H1 (cell line): ENCODE measurements at regions not wholly inside any gene's neighbourhood (a gene's known extent, or its start where the extent isn't known, plus 50 kb on each side); places are given as distances from the start of the nearest gene placed in this dataset.

Source experiments
- CTCF ChIA-PET: fragments of 300-600 bp; sonication (Branson Sonifier 250); formaldehyde crosslinking; loops from one replicate; lab custom pipeline; 2021; ENCODE audit not compliant: partially characterized antibody; lab: Charles Lee
- POLR2A ChIA-PET: fragments of 300-600 bp; sonication (Branson Sonifier 250); formaldehyde crosslinking; loops from one replicate; lab custom pipeline; 2021; ENCODE audit warnings: inconsistent platforms; ENCODE audit not compliant: partially characterized antibody; lab: Charles Lee
- DNase-seq, 2 experiments: peaks; one replicate each; pipeline versions ENCODE4 v3.0.0 to v3.0.0-alpha.2; 2010 to 2022; ENCODE audit warnings: low spot score in 2 of 2, low read depth in 1 of 2, mixed read lengths in 1 of 2
- FAIRE-seq: peaks from 2 replicates; lab custom pipeline; 2011; peaks lifted over from hg19 to GRCh38; lab: Jason Lieb, UNC
- H2AFZ ChIP-seq: 2 replicates; pipeline ENCODE4 v1.8.1; 2012; ENCODE audit warnings: low read length, inconsistent platforms
- H2AK5ac ChIP-seq: 2 replicates; pipeline ENCODE4 v1.6.1; 2013; ENCODE audit warnings: low read depth, low read length
- H2BK120ac ChIP-seq: replicated peaks from 2 replicates; pipeline ENCODE3; 2013; ENCODE audit warnings: low read depth, low read length, inconsistent platforms
- H2BK12ac ChIP-seq: 2 replicates; pipeline ENCODE4 v1.6.1; 2013; ENCODE audit warnings: low read depth, low read length
- H2BK15ac ChIP-seq: 2 replicates; pipeline ENCODE4 v1.6.1; 2013; ENCODE audit warnings: low read length
- H2BK20ac ChIP-seq: 2 replicates; pipeline ENCODE4 v1.6.1; 2013; ENCODE audit warnings: low read length
- H2BK5ac ChIP-seq: 2 replicates; pipeline ENCODE4 v1.6.1; 2013; ENCODE audit warnings: low read depth, low read length
- H3K14ac ChIP-seq: 2 replicates; pipeline ENCODE4 v1.6.1; 2013; ENCODE audit warnings: inconsistent platforms; ENCODE audit not compliant: insufficient read length
- H3K18ac ChIP-seq: 2 replicates; pipeline ENCODE4 v1.6.1; 2013; ENCODE audit warnings: low read length; ENCODE audit errors: extremely low read depth
- H3K23ac ChIP-seq: 2 replicates; pipeline ENCODE4 v1.6.1; 2013; ENCODE audit warnings: inconsistent platforms; ENCODE audit not compliant: insufficient read length
- H3K23me2 ChIP-seq: 2 replicates; pipeline ENCODE4 v1.6.1; 2013; ENCODE audit warnings: low read depth, low read length
- H3K27ac ChIP-seq: 2 replicates; pipeline ENCODE4 v1.6.1; 2011; ENCODE audit warnings: low read depth, low read length, inconsistent platforms
- H3K27me3 ChIP-seq, 4 experiments: replicated peaks in 1 of 4; 1 replicate in 1 of 4; 2 replicates in 3 of 4; pipeline versions ENCODE4 v1.6.1 to v1.8.1; 2011 to 2013; ENCODE audit warnings: low read length in 3 of 4, mild to moderate bottlenecking in 3 of 4, inconsistent platforms in 2 of 4, mixed read lengths in 2 of 4, moderate library complexity in 1 of 4; ENCODE audit not compliant: control insufficient read depth in 3 of 4, insufficient read depth in 3 of 4; ENCODE audit errors: extremely low read depth in 1 of 4
- H3K36me3 ChIP-seq, 4 experiments: 2 replicates each; pipeline versions ENCODE4 v1.6.1 to v1.8.1; 2011 to 2013; ENCODE audit warnings: mild to moderate bottlenecking in 4 of 4, low read length in 3 of 4, moderate library complexity in 2 of 4, control low read depth in 1 of 4, inconsistent platforms in 1 of 4; ENCODE audit not compliant: insufficient read depth in 4 of 4, control insufficient read depth in 2 of 4
- H3K4ac ChIP-seq: replicated peaks from 2 replicates; pipeline ENCODE3; 2013; ENCODE audit warnings: low read length, low read depth, mixed read lengths, inconsistent platforms; ENCODE audit not compliant: insufficient read length
- H3K4me1 ChIP-seq, 4 experiments: replicated peaks in 1 of 4; 1 replicate in 1 of 4; 2 replicates in 3 of 4; pipeline versions ENCODE4 v1.6.1 to v1.8.1; 2011 to 2013; ENCODE audit warnings: low read length in 3 of 4, inconsistent platforms in 2 of 4, mixed read lengths in 1 of 4; ENCODE audit not compliant: insufficient read depth in 4 of 4, control insufficient read depth in 3 of 4
- H3K4me2 ChIP-seq, 2 experiments: 2 replicates each; pipeline versions ENCODE4 v1.6.1 to v1.8.1; 2011 to 2013; ENCODE audit warnings: low read depth in 2 of 2, low read length in 2 of 2, control low read depth in 1 of 2, inconsistent platforms in 1 of 2, mild to moderate bottlenecking in 1 of 2; ENCODE audit not compliant: insufficient read depth in 1 of 2
- H3K4me3 ChIP-seq, 4 experiments: fragments of 200-600, 300-600 bp in 1 of 4; sonication (generic), shearing (Covaris generic), sonication (Bioruptor Twin) in 1 of 4; 2 replicates each; pipeline versions ENCODE4 v1.5.1 to v1.8.1; 2011 to 2016; ENCODE audit warnings: low read length in 4 of 4, low read depth in 3 of 4, control low read depth in 2 of 4, inconsistent platforms in 2 of 4, mild to moderate bottlenecking in 2 of 4, mixed read lengths in 1 of 4, moderate library complexity in 1 of 4; ENCODE audit not compliant: insufficient read depth in 2 of 4; ENCODE audit errors: extremely low read depth in 1 of 4
- H3K56ac ChIP-seq: replicated peaks from 2 replicates; pipeline ENCODE3; 2013; ENCODE audit warnings: low read depth, mild to moderate bottlenecking, mixed read lengths, low read length, inconsistent platforms; ENCODE audit not compliant: insufficient read length
- H3K79me1 ChIP-seq: 2 replicates; pipeline ENCODE4 v1.6.1; 2013; ENCODE audit warnings: low read depth, low read length, control low read depth
- H3K79me2 ChIP-seq, 2 experiments: 2 replicates each; pipeline versions ENCODE4 v1.6.1 to v1.8.1; 2012 to 2013; ENCODE audit warnings: low read length in 2 of 2, mild to moderate bottlenecking in 2 of 2, inconsistent platforms in 1 of 2; ENCODE audit not compliant: insufficient read depth in 2 of 2, control insufficient read depth in 1 of 2
- H3K9ac ChIP-seq, 4 experiments: replicated peaks in 1 of 4; 1 replicate in 1 of 4; 2 replicates in 3 of 4; pipeline versions ENCODE4 v1.6.1 to v1.8.1; 2011 to 2013; ENCODE audit warnings: low read depth in 3 of 4, low read length in 3 of 4, control low read depth in 2 of 4, mild to moderate bottlenecking in 2 of 4, moderate library complexity in 2 of 4, inconsistent platforms in 1 of 4; ENCODE audit errors: extremely low read depth in 1 of 4
- H3K9me3 ChIP-seq, 2 experiments: 2 replicates each; pipeline versions ENCODE4 v1.6.1 to v1.8.1; 2012 to 2013; ENCODE audit warnings: mild to moderate bottlenecking in 2 of 2, moderate library complexity in 2 of 2, control low read depth in 1 of 2, inconsistent platforms in 1 of 2, low read depth in 1 of 2, low read length in 1 of 2, mixed read lengths in 1 of 2; ENCODE audit not compliant: insufficient read depth in 2 of 2
- H4K20me1 ChIP-seq, 2 experiments: replicated peaks in 1 of 2; 2 replicates each; pipeline versions ENCODE3 to v1.8.1; 2011 to 2013; ENCODE audit warnings: inconsistent platforms in 2 of 2, low read length in 2 of 2, mild to moderate bottlenecking in 1 of 2; ENCODE audit not compliant: insufficient read depth in 2 of 2, control insufficient read depth in 1 of 2
- H4K5ac ChIP-seq: 2 replicates; pipeline ENCODE4 v1.6.1; 2013; ENCODE audit warnings: low read length, low read depth, mixed read lengths, inconsistent platforms; ENCODE audit not compliant: insufficient read length
- H4K8ac ChIP-seq: 2 replicates; pipeline ENCODE4 v1.8.0; 2013; ENCODE audit warnings: mild to moderate bottlenecking, moderate library complexity, low read length, inconsistent platforms; ENCODE audit not compliant: insufficient read depth; ENCODE audit errors: extremely low read depth
- H4K91ac ChIP-seq: replicated peaks from 2 replicates; pipeline ENCODE3; 2013; ENCODE audit warnings: low read length, mixed read lengths, inconsistent platforms; ENCODE audit not compliant: insufficient read length
- BRCA1 ChIP-seq: IDR thresholded peaks from 2 replicates; pipeline ENCODE4 v1.6.1; 2012; ENCODE audit warnings: low read depth, low read length, improper control_type of control experiment
- CBX5 ChIP-seq: fragments of 300-800, 300-1000 bp; sonication (generic); IDR thresholded peaks from 2 replicates; pipeline ENCODE4 v1.7.1; 2016; ENCODE audit warnings: antibody characterized with exemption, low read length, low read depth
- CBX8 ChIP-seq: fragments of 300-800, 300-1000 bp; sonication (generic); IDR thresholded peaks from 2 replicates; pipeline ENCODE4 v1.7.1; 2016; ENCODE audit warnings: low read depth, low read length, borderline replicate concordance
- EP300 ChIP-seq, 2 experiments: IDR thresholded peaks; 1 replicate in 1 of 2; 2 replicates in 1 of 2; pipeline ENCODE4 v1.6.1; 2011 to 2012; ENCODE audit warnings: low read depth in 2 of 2, low read length in 2 of 2, mild to moderate bottlenecking in 2 of 2, borderline replicate concordance in 1 of 2, inconsistent platforms in 1 of 2, moderate library complexity in 1 of 2
- EZH2 ChIP-seq: fragments of 200-600 bp; sonication (generic); IDR thresholded peaks from 2 replicates; pipeline ENCODE4 v1.7.1; 2012; ENCODE audit warnings: low read depth, mild to moderate bottlenecking, moderate library complexity, low read length, inconsistent platforms; ENCODE audit not compliant: severe bottlenecking
- JUN ChIP-seq: IDR thresholded peaks from 2 replicates; pipeline ENCODE4 v1.6.1; 2011; ENCODE audit warnings: low read depth, mild to moderate bottlenecking, improper control_type of control experiment, low read length
- NRF1 ChIP-seq: IDR thresholded peaks from 2 replicates; pipeline ENCODE4 v1.6.1; 2011; ENCODE audit warnings: mild to moderate bottlenecking, low read depth, low read length, improper control_type of control experiment
- SIN3A ChIP-seq, 2 experiments: IDR thresholded peaks in 1 of 2; conservative IDR thresholded peaks in 1 of 2; 2 replicates each; pipeline ENCODE4 v1.6.1; 2011 to 2012; ENCODE audit warnings: low read length in 2 of 2, improper control_type of control experiment in 1 of 2, low read depth in 1 of 2, mild to moderate bottlenecking in 1 of 2
- SP4 ChIP-seq: IDR thresholded peaks from 2 replicates; pipeline ENCODE4 v1.6.1; 2012; ENCODE audit warnings: low read length, inconsistent platforms
- WGBS, 2 experiments: shearing (Covaris generic) in 1 of 2; methylation state at CpG; one replicate each; pipeline versions ENCODE4 v1.1.6 to v1.1.7; 2013 to 2015; ENCODE audit warnings: low lambda C conversion rate in 2 of 2, mixed read lengths in 2 of 2, inconsistent platforms in 1 of 2, low coverage in 1 of 2, missing lambda C conversion rate in 1 of 2; ENCODE audit not compliant: insufficient replicate concordance in 2 of 2, insufficient coverage in 1 of 2, insufficient read length in 1 of 2; ENCODE audit errors: extremely low coverage in 1 of 2, missing lambda C conversion rate in 1 of 2; 5-methylcytosine and 5-hydroxymethylcytosine counted together
- TF ChIP-seq, protein P1 (sequence below): IDR thresholded peaks from 2 replicates; pipeline ENCODE4 v1.6.1; 2012; ENCODE audit warnings: low read length, inconsistent platforms

DNA sequence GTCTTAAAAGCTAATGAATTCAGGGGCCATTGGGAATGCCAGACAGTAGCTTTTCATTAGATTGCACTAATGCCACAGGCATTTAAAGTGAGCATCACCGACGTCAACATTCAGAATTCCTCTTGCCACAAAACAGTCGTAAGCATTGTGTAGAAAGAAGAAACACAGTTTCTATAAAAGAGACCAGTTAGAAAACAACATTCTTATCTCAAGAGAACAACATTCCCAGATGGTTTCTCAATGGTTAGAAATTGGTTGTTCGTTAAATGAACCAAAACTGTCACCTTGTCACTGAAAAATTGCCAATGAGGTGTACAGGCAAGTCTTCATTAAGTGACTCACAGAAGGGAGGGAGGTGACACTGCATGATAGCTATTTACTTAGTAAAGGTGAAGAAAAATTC lies 401.6 kb upstream of the PRR16 start:
- H3K4me1 ChIP-seq: no peaks in the 10 kb centered on the region
- no peak overlapping the region for H3K9ac ChIP-seq
- no peak overlapping the region for H3K23ac ChIP-seq
- H3K9me3 ChIP-seq: no peaks in the 10 kb centered on the region
- TF ChIP-seq BRCA1: no peak
- no peak for TF ChIP-seq EP300 (IDR thresholded peaks at IDR 0.05; ENCODE audit: borderline replicate concordance in 1 of 2, low read depth in 2 of 2, low read length in 2 of 2)
- TF ChIP-seq CBX8: no peak
- TF ChIP-seq EZH2: no peak
- no peak for TF ChIP-seq NRF1
- TF ChIP-seq CBX5: no peak
- no peak for TF ChIP-seq JUN
- no peak for TF ChIP-seq SP4
- no peak for TF ChIP-seq SIN3A (conservative IDR thresholded peaks at IDR 0.05 in 1 of 2, IDR thresholded peaks at IDR 0.05 in 1 of 2; ENCODE audit: low read depth in 1 of 2, low read length in 2 of 2)
- TF ChIP-seq, protein P1, sequence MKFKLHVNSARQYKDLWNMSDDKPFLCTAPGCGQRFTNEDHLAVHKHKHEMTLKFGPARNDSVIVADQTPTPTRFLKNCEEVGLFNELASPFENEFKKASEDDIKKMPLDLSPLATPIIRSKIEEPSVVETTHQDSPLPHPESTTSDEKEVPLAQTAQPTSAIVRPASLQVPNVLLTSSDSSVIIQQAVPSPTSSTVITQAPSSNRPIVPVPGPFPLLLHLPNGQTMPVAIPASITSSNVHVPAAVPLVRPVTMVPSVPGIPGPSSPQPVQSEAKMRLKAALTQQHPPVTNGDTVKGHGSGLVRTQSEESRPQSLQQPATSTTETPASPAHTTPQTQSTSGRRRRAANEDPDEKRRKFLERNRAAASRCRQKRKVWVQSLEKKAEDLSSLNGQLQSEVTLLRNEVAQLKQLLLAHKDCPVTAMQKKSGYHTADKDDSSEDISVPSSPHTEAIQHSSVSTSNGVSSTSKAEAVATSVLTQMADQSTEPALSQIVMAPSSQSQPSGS: no peak
- H3K56ac ChIP-seq: no peak overlapping the region
- H3K4me2 ChIP-seq: no peak overlapping the region
- no peak overlapping the region for H2BK5ac ChIP-seq
- H2BK120ac ChIP-seq: no peak overlapping the region
- no peak overlapping the region for H2BK12ac ChIP-seq
- no peaks in the 10 kb centered on the region for H3K27me3 ChIP-seq
- FAIRE-seq: no peak
- 89% methylated on average over 4 of the region's 4 CpGs; no CpG with 5 or more reads in 1 of the 2 experiments for WGBS, 2 experiments
- H4K8ac ChIP-seq: no peak overlapping the region
- CTCF ChIA-PET: interaction anchor here (1.2 kb wide), 1 partner anchor 44 kb away, joined by 3 read pairs; no protein-coding TSS in a partner anchor
- POLR2A ChIA-PET: no interaction called here
- no peak overlapping the region for H3K4me3 ChIP-seq
- H2AFZ ChIP-seq: no peak overlapping the region
- no peak for DNase-seq
- H4K5ac ChIP-seq: no peak overlapping the region
- no peaks in the 10 kb centered on the region for H3K23me2 ChIP-seq
- no peak overlapping the region for H2BK15ac ChIP-seq
- no peaks in the 10 kb centered on the region for H3K36me3 ChIP-seq
- no peak overlapping the region for H3K14ac ChIP-seq
- no peak overlapping the region for H3K18ac ChIP-seq
- no peak overlapping the region for H4K91ac ChIP-seq
- H2AK5ac ChIP-seq: no peak overlapping the region
- H3K4ac ChIP-seq: no peak overlapping the region
- H3K79me2 ChIP-seq: no peaks in the 10 kb centered on the region
- no peaks in the 10 kb centered on the region for H3K79me1 ChIP-seq
- no peak overlapping the region for H2BK20ac ChIP-seq
- H4K20me1 ChIP-seq: no peaks in the 10 kb centered on the region
- H3K27ac ChIP-seq: no peak overlapping the region
